ENCODE measurements at regions not wholly inside any gene's neighbourhood (a gene's known extent, or its start where the extent isn't known, plus 50 kb on each side); places are given as distances from the start of the nearest gene placed in this dataset.

DNA sequence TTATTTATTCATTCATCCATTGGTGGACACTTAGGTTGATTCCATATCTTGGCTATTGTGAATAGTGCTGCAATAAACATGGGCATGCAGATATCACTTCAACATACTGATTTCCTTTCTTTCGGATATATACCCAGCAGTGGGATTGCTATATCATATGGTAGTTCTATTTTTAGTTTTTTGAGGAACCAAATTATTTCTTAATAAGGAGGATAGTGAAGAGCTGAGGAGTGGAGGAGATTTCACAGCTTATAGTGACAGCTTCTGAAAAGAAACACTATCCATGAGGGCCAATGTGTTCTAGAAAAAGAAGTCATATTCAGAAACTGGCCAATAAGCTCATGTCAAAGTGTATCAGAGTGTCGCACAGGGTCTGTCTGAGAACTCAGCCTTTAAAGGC lies 183.3 kb downstream of the SEC61B start:
- TF ChIP-seq CHD4 (IDR thresholded peaks at IDR 0.05; ENCODE audit: borderline replicate concordance, low read length), result no peak
- TF ChIP-seq RFX5 (IDR thresholded peaks at IDR 0.05; ENCODE audit: low read depth, low read length), result no peak
- no peak for TF ChIP-seq SRF (IDR thresholded peaks at IDR 0.05; ENCODE audit: low read depth, low read length)
- no peak for TF ChIP-seq FOXJ3 (CRISPR knock-in tag; IDR thresholded peaks at IDR 0.05; ENCODE audit: borderline replicate concordance)
